ENCODE measurements at regions not wholly inside any gene's neighbourhood (a gene's known extent, or its start where the extent isn't known, plus 50 kb on each side); places are given as distances from the start of the nearest gene placed in this dataset.
"Not testable (repeated sequence)": the region's sequence is repeated elsewhere in the genome, so short reads cannot be mapped to it uniquely, and the experiment has no call there.

- no peak for DNase-seq
These were observed 109.3 kb upstream of the FOXB1 start for GRCh38 chr15:59894835-59895234.

- no peak for DNase-seq
These were observed 111.1 kb upstream of the FOXB1 start for GRCh38 chr15:59892985-59893384.

- not testable (repeated sequence) for DNase-seq
These were observed 116.2 kb upstream of the FOXB1 start for GRCh38 chr15:59887870-59888269.

GRCh38 chr15:59887211-59887610 is 116.9 kb upstream of the FOXB1 start:
- no peak for DNase-seq

GRCh38 chr15:59886441-59886840 is 117.7 kb upstream of the FOXB1 start:
- DNase-seq: no peak

- DNase-seq: no peak
These were observed 118.3 kb upstream of the FOXB1 start for GRCh38 chr15:59885832-59886231.

GRCh38 chr15:59879506-59880265 is 124.4 kb upstream of the FOXB1 start:
- DNase-seq: no peak

GRCh38 chr15:59876140-59876539 is 128.0 kb upstream of the FOXB1 start:
- DNase-seq: no peak

GRCh38 chr15:59873644-59874272 is 130.4 kb upstream of the FOXB1 start:
- no peak for DNase-seq

- DNase-seq: no peak
These were observed 136.8 kb upstream of the FOXB1 start for GRCh38 chr15:59867086-59867855.

GRCh38 chr15:59866642-59867041 is 137.5 kb upstream of the FOXB1 start:
- DNase-seq: no peak

GRCh38 chr15:59862191-59863155 is 141.6 kb upstream of the FOXB1 start:
- no peak for DNase-seq

- DNase-seq: no peak
These were observed 156.1 kb upstream of the FOXB1 start for GRCh38 chr15:59847968-59848367.

GRCh38 chr15:59845942-59846499 is 156.9 kb upstream of the BNIP2 start:
- no peak for DNase-seq

- DNase-seq: no peak
These were observed 154.5 kb upstream of the BNIP2 start for GRCh38 chr15:59843609-59844008.

- no peak for DNase-seq
These were observed 151.9 kb upstream of the BNIP2 start for GRCh38 chr15:59841036-59841435.

GRCh38 chr15:59839906-59840305 is 150.8 kb upstream of the BNIP2 start:
- no peak for DNase-seq

- no peak for DNase-seq
These were observed 149.8 kb upstream of the BNIP2 start for GRCh38 chr15:59838900-59839299.

- no peak for DNase-seq
These were observed 146.7 kb upstream of the BNIP2 start for GRCh38 chr15:59835776-59836175.

- no peak for DNase-seq
These were observed 145.4 kb upstream of the BNIP2 start for GRCh38 chr15:59834528-59834927.

- no peak for DNase-seq
These were observed 144.2 kb upstream of the BNIP2 start for GRCh38 chr15:59833366-59833765.

- no peak for DNase-seq
These were observed 141.8 kb upstream of the BNIP2 start for GRCh38 chr15:59830873-59831272.

Measured in CD4-positive, alpha-beta T cell treated with Interferon gamma for 1 hour (primary cell).